HepG2 (cell line): ENCODE measurements at regions not wholly inside any gene's neighbourhood (a gene's known extent, or its start where the extent isn't known, plus 50 kb on each side); places are given as distances from the start of the nearest gene placed in this dataset.

Source experiments
- ATAC-seq: fragments of 200-7000 bp; cut with Tn5 transposase; 3 replicates; pipeline ENCODE4 v1.9.1; 2020; ENCODE audit warnings: mild to moderate bottlenecking, moderate library complexity
- BruUV-seq: library from RNA; stranded (reverse); fragments of 400-500 nt; replicated peaks from 2 replicates; lab custom pipeline; 2021; lab: Mats Ljungman, UMichigan
- CTCF ChIA-PET: fragments of 300-600 bp; formaldehyde crosslinking; extraction: SDS; loops from one replicate; lab custom pipeline; 2021; ENCODE audit warnings: low total read pairs, inconsistent platforms, low intra/inter-chr PET ratio; lab: Yijun Ruan, JAX
- POLR2A ChIA-PET: fragments of 350-600 bp; sonication (Branson Sonifier 250); formaldehyde crosslinking; loops from one replicate; lab custom pipeline; 2020; ENCODE audit warnings: antibody characterized with exemption, inconsistent platforms; lab: Yijun Ruan, JAX
- DNase-seq: peaks from one replicate; pipeline ENCODE4 v3.0.0-alpha.2; 2015; ENCODE audit warnings: low spot score
- FAIRE-seq: peaks from 3 replicates; lab custom pipeline; 2011; peaks lifted over from hg19 to GRCh38; lab: Jason Lieb, UNC
- H2AFZ ChIP-seq: one replicate; pipeline ENCODE4 v1.6.1; 2011; ENCODE audit warnings: low read length, inconsistent platforms
- H3K27ac ChIP-seq: fragments of 300-600 bp; 3 replicates; pipeline ENCODE4 v1.8.0; 2011; ENCODE audit warnings: mixed run types, mild to moderate bottlenecking, mixed read lengths, low read length, inconsistent platforms; ENCODE audit not compliant: insufficient read depth; ENCODE audit errors: extremely low read length
- H3K27me3 ChIP-seq, 2 experiments: fragments of 200-600 bp in 1 of 2; 2 replicates in 1 of 2; 3 replicates in 1 of 2; pipeline versions ENCODE4 v1.6.0 to v1.8.0; 2011; ENCODE audit warnings: low read length in 2 of 2, mild to moderate bottlenecking in 2 of 2, moderate library complexity in 2 of 2, inconsistent platforms in 1 of 2; ENCODE audit not compliant: insufficient read depth in 2 of 2, control insufficient read depth in 1 of 2
- H3K36me3 ChIP-seq, 2 experiments: fragments of 200-600 bp in 1 of 2; replicated peaks in 1 of 2; 2 replicates in 1 of 2; 3 replicates in 1 of 2; pipeline versions ENCODE4 v1.5.1 to v1.8.0; 2011; ENCODE audit warnings: low read length in 2 of 2, inconsistent platforms in 1 of 2; ENCODE audit not compliant: insufficient read depth in 2 of 2, control insufficient read depth in 1 of 2
- H3K4me1 ChIP-seq: 2 replicates; pipeline ENCODE4 v1.5.1; 2012; ENCODE audit warnings: low read length, inconsistent platforms; ENCODE audit not compliant: insufficient read depth
- H3K4me2 ChIP-seq: 2 replicates; pipeline ENCODE4 v1.6.0; 2011; ENCODE audit warnings: low read depth, low read length, inconsistent platforms
- H3K4me3 ChIP-seq, 3 experiments: fragments of 200-600 bp in 1 of 3; sonication (generic), shearing (Covaris generic) in 1 of 3; replicated peaks in 1 of 3; 2 replicates each; pipeline ENCODE4 v1.5.1; 2011 to 2016; ENCODE audit warnings: low read length in 3 of 3, inconsistent platforms in 2 of 3, low read depth in 2 of 3, mild to moderate bottlenecking in 2 of 3, control low read depth in 1 of 3, mixed read lengths in 1 of 3; ENCODE audit not compliant: insufficient read depth in 1 of 3
- H3K79me2 ChIP-seq: one replicate; pipeline ENCODE4 v1.6.1; 2011; ENCODE audit warnings: low read length, inconsistent platforms; ENCODE audit not compliant: insufficient read depth
- H3K9ac ChIP-seq: 2 replicates; pipeline ENCODE4 v1.6.0; 2011; ENCODE audit warnings: mild to moderate bottlenecking, low read depth, low read length, inconsistent platforms; ENCODE audit not compliant: insufficient read depth
- H3K9me3 ChIP-seq: 2 replicates; pipeline ENCODE4 v1.5.1; 2012; ENCODE audit warnings: mild to moderate bottlenecking, low read length
- H4K20me1 ChIP-seq: 2 replicates; pipeline ENCODE4 v1.6.0; 2011; ENCODE audit warnings: inconsistent platforms, mild to moderate bottlenecking, low read length, moderate library complexity; ENCODE audit not compliant: insufficient read depth
- CEBPB ChIP-seq: IDR thresholded peaks from 2 replicates; pipeline ENCODE4 v1.6.1; 2011; ENCODE audit warnings: low read depth, low read length, improper control_type of control experiment, borderline replicate concordance
- FOSL2 ChIP-seq: sonication (generic); formaldehyde crosslinking; IDR thresholded peaks from 2 replicates; pipeline ENCODE4 v1.4.0; 2020; ENCODE audit warnings: missing genetic modification reagents
- LCORL ChIP-seq, 2 experiments: fragments of 450-650 bp in 1 of 2; sonication (generic) in 1 of 2; formaldehyde crosslinking in 1 of 2; IDR thresholded peaks; 2 replicates each; pipeline versions ENCODE4 v1.5.0 to v1.6.1; 2017 to 2020; ENCODE audit warnings: antibody characterized with exemption in 1 of 2, missing genetic modification reagents in 1 of 2
- MAFF ChIP-seq: IDR thresholded peaks from 2 replicates; pipeline ENCODE4 v1.6.1; 2011; ENCODE audit warnings: low read depth, low read length, improper control_type of control experiment
- MAFK ChIP-seq, 2 experiments: IDR thresholded peaks in 1 of 2; conservative IDR thresholded peaks in 1 of 2; 2 replicates each; pipeline ENCODE4 v1.6.1; 2011; ENCODE audit warnings: improper control_type of control experiment in 2 of 2, low read length in 2 of 2
- MYPOP ChIP-seq: sonication (generic); formaldehyde crosslinking; IDR thresholded peaks from 2 replicates; pipeline ENCODE4 v1.8.1; 2023; ENCODE audit warnings: mild to moderate bottlenecking, moderate library complexity, missing genetic modification reagents
- ZUFSP ChIP-seq: sonication (generic); formaldehyde crosslinking; IDR thresholded peaks from 2 replicates; pipeline ENCODE4 v1.9.0; 2021; ENCODE audit warnings: missing genetic modification reagents, mild to moderate bottlenecking, borderline replicate concordance
- WGBS: methylation state at CpG from one replicate; pipeline ENCODE4 v1.1.6; 2017; ENCODE audit warnings: low lambda C conversion rate; 5-methylcytosine and 5-hydroxymethylcytosine counted together
- in situ Hi-C: cut with HindIII; loops from 2 replicates; pipeline ENCODE4 v1.10.0; 2017; ENCODE audit warnings: low pct_unique_long_range_greater_than_20kb; ENCODE audit not compliant: extremely low pct_ligation_motif_present
- intact Hi-C: fragments of 100-400 bp; cut with micrococcal nuclease; formaldehyde crosslinking; loops from one replicate; pipeline ENCODE4 v1.10.0; 2022; ENCODE audit not compliant: unreplicated experiment

GRCh38 chr2:150097901-150098531 lies 389.5 kb downstream of the RND3 start:
- in situ Hi-C loops: no loop called here
- FAIRE-seq (no peak), ATAC-seq (no peak)
- no peak overlapping the region for H3K4me2 ChIP-seq
- no peak overlapping the region for H2AFZ ChIP-seq
- no peaks in the 10 kb centered on the region for H3K4me1 ChIP-seq
- WGBS: 0% methylated on average over 1 of the region's 1 CpG
- no peaks in the 10 kb centered on the region for H3K27me3 ChIP-seq
- CTCF ChIA-PET: no interaction called here
- H3K9ac ChIP-seq: no peak overlapping the region
- H3K27ac ChIP-seq: no peak overlapping the region
- no peaks in the 10 kb centered on the region for H3K36me3 ChIP-seq
- no peak overlapping the region for H3K4me3 ChIP-seq
- TF ChIP-seq CEBPB (peak; percentile 28; the same call in 1 of the 2 replicates), MYPOP (CRISPR knock-in tag) (no peak)
- TF ChIP-seq, all 625 proteins: peak for 1
- Histone ChIP-seq H3K79me2 (no peaks in the 10 kb centered on the region), H3K9me3 (peaks cover 46% of the 10 kb centered on the region), H4K20me1 (no peaks in the 10 kb centered on the region)
- POLR2A ChIA-PET: no interaction called here
- intact Hi-C loops: no loop called here
- DNase-seq: no peak
- BruUV-seq: no TSS peak

- no peak overlapping the region for H3K9ac ChIP-seq
- DNase-seq: no peak
- H3K4me3 ChIP-seq: no peak overlapping the region
- no TSS peak for BruUV-seq
- H2AFZ ChIP-seq: no peak overlapping the region
- in situ Hi-C loops (no loop called here), intact Hi-C loops (no loop called here)
- no peak overlapping the region for H3K27ac ChIP-seq
- H3K79me2 ChIP-seq: no peaks in the 10 kb centered on the region
- H4K20me1 ChIP-seq: no peaks in the 10 kb centered on the region
- no peak for TF ChIP-seq LCORL (IDR thresholded peaks at IDR 0.05)
- TF ChIP-seq LCORL (CRISPR knock-in tag; IDR thresholded peaks at IDR 0.05): no peak
- TF ChIP-seq MAFK (conservative IDR thresholded peaks at IDR 0.05 in 1 of 2, IDR thresholded peaks at IDR 0.05 in 1 of 2; ENCODE audit: low read length in 2 of 2): peak; percentile 51 to 77; a peak in 3 of 4 replicates
- TF ChIP-seq ZUFSP (CRISPR knock-in tag): no peak
- TF ChIP-seq FOSL2 (CRISPR knock-in tag): no peak
- peak; percentile 61 for TF ChIP-seq MAFF
- CTCF ChIA-PET: no interaction called here
- no peaks in the 10 kb centered on the region for H3K4me1 ChIP-seq
- no peaks in the 10 kb centered on the region for H3K36me3 ChIP-seq
- H3K9me3 ChIP-seq: peaks cover 44% of the 10 kb centered on the region
- no peaks in the 10 kb centered on the region for H3K27me3 ChIP-seq
- no peak for FAIRE-seq
- no peak for ATAC-seq
- WGBS: 52% methylated on average over 3 of the region's 3 CpGs
- POLR2A ChIA-PET: no interaction called here
- H3K4me2 ChIP-seq: no peak overlapping the region
Observed at GRCh38 chr2:150097402-150097801, 390.1 kb downstream of the RND3 start.
